Cardiac muscle cell (in vitro differentiated cells and primary cell): ENCODE measurements at regions not wholly inside any gene's neighbourhood (a gene's known extent, or its start where the extent isn't known, plus 50 kb on each side); places are given as distances from the start of the nearest gene placed in this dataset.

Source experiments
- DNase-seq, 2 donors: peaks; one replicate each; pipeline versions ENCODE4 v3.0.0 to v3.0.0-alpha.2; 2010 to 2017; ENCODE audit warnings: low read depth in 1 of 2, low spot score in 1 of 2
- H3K27ac ChIP-seq: fragments of 200-600 bp; sonication (generic); 2 replicates; pipeline ENCODE4 v1.5.1; 2016
- H3K27me3 ChIP-seq: fragments of 200-600 bp; sonication (generic); 2 replicates; pipeline ENCODE4 v1.6.0; 2016; ENCODE audit warnings: control low read depth
- H3K36me3 ChIP-seq: fragments of 200-600 bp; sonication (generic); 2 replicates; pipeline ENCODE4 v1.5.1; 2016; ENCODE audit warnings: control low read depth
- H3K4me1 ChIP-seq: fragments of 200-600 bp; sonication (generic); 2 replicates; pipeline ENCODE4 v1.8.1; 2017; ENCODE audit warnings: low read depth, mild to moderate bottlenecking, mixed run types
- H3K4me3 ChIP-seq: fragments of 200-600 bp; sonication (generic); 2 replicates; pipeline ENCODE4 v1.5.1; 2016; ENCODE audit warnings: mild to moderate bottlenecking
- H3K9me3 ChIP-seq: fragments of 200-600 bp; sonication (generic); 2 replicates; pipeline ENCODE4 v1.5.1; 2017; ENCODE audit warnings: low read depth, mild to moderate bottlenecking, control low read depth
- TF ChIP-seq, protein P1 (sequence below): IDR thresholded peaks from 2 replicates; pipeline ENCODE4 v1.5.1; 2012; ENCODE audit warnings: low read depth, mild to moderate bottlenecking, low read length

DNA sequence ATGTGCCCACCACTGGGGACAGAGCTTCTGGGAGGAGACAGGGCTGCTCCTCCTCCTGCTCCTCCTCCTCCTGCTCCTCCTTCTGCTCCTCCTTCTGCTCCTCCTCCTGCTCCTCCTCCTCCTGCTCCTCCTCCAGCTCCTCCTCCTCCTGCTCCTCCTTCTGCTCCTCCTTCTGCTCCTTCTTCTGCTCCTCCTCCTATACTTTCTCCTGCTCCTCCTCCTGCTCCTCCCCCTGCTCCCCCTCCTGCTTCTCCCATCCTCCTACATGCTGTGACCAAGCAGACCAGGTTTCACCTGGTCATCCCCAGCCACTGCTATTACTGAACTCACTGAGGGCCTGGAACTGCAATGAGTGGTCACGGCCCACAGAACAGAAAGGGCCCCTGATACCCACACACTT, 154.0 kb upstream of the PPP2R2D start:
- TF ChIP-seq, protein P1, sequence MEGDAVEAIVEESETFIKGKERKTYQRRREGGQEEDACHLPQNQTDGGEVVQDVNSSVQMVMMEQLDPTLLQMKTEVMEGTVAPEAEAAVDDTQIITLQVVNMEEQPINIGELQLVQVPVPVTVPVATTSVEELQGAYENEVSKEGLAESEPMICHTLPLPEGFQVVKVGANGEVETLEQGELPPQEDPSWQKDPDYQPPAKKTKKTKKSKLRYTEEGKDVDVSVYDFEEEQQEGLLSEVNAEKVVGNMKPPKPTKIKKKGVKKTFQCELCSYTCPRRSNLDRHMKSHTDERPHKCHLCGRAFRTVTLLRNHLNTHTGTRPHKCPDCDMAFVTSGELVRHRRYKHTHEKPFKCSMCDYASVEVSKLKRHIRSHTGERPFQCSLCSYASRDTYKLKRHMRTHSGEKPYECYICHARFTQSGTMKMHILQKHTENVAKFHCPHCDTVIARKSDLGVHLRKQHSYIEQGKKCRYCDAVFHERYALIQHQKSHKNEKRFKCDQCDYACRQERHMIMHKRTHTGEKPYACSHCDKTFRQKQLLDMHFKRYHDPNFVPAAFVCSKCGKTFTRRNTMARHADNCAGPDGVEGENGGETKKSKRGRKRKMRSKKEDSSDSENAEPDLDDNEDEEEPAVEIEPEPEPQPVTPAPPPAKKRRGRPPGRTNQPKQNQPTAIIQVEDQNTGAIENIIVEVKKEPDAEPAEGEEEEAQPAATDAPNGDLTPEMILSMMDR, result no peak
- Histone ChIP-seq H3K9me3 (no peaks in the 10 kb centered on the region), H3K4me1 (peaks cover 6% of the 10 kb centered on the region), H3K27ac (no peak overlapping the region), H3K4me3 (no peak overlapping the region), H3K36me3 (no peaks in the 10 kb centered on the region), H3K27me3 (no peaks in the 10 kb centered on the region)
- DNase-seq, result no peak

DNA sequence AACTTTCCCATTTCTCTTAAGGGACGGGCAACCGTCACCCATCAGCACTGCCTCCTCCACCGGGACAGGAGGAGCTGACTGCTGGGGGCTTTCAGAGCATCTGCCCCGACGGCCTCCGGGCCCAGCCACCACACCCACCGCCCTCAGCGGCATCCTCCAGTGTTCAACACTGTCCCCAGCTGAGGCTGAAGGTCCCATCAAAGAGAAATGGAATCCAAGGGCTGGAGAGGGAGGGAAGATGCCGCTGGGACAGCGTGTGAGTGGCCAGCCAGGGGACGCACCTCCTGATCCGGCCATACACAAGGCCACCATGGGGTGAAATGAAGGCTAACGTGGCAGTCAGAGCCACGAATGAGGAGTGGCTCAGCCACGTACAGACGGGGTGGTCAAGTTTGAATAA, 153.6 kb upstream of the PPP2R2D start:
- TF ChIP-seq, protein P1, result no peak
- no peak for DNase-seq
- H3K4me1 ChIP-seq, result peaks cover 7% of the 10 kb centered on the region
- no peak overlapping the region for H3K4me3 ChIP-seq
- no peaks in the 10 kb centered on the region for H3K36me3 ChIP-seq
- no peaks in the 10 kb centered on the region for H3K9me3 ChIP-seq
- H3K27ac ChIP-seq, result no peak overlapping the region
- no peaks in the 10 kb centered on the region for H3K27me3 ChIP-seq

DNA sequence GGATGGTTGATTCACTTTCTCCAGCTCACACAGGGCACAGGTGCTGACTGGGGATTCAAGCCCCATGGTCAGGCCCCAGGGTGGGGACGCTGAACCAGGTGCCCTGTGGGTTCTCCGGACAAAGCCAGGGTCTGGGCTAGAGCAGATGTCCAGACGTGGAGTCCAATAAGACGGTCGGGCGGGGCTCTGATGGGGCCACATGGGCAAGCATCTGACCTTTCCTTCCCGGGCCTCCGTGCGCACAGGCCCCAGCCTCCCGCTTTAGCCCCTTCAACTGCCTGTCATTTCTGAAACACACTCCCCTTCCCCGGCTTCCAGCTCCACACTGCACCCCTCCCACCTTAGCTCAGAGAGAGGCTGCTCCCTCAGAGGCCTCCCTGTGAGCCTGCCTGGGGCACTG, 153.0 kb upstream of the PPP2R2D start:
- Histone ChIP-seq H3K4me1 (peaks cover 7% of the 10 kb centered on the region), H3K27ac (no peak overlapping the region), H3K36me3 (no peaks in the 10 kb centered on the region), H3K27me3 (no peaks in the 10 kb centered on the region), H3K4me3 (no peak overlapping the region), H3K9me3 (no peaks in the 10 kb centered on the region)
- TF ChIP-seq, protein P1, result no peak
- no peak for DNase-seq

DNA sequence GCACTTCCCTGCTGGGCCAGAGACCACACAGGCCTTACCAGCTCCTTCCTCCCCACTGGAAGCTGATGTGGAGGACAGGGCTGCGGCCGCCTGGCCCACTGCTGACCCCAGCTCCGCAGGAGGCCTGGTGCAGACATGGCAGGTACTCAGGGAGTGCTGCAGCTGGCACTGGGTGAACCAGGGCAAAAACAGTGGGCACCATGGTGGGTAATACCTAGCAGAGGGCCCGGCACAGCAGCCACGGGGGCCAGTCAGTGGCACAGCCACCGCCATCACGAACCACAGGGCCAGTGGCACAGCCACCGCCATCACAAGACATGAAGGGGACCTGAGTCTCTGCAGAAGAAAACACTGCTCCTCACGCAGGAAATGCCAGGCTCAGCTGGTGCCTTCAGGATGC, 152.6 kb upstream of the PPP2R2D start:
- no peaks in the 10 kb centered on the region for H3K9me3 ChIP-seq
- H3K4me1 ChIP-seq, result peaks cover 7% of the 10 kb centered on the region
- no peaks in the 10 kb centered on the region for H3K27me3 ChIP-seq
- no peak overlapping the region for H3K4me3 ChIP-seq
- TF ChIP-seq, protein P1, result no peak
- H3K27ac ChIP-seq, result no peak overlapping the region
- no peak for DNase-seq
- no peaks in the 10 kb centered on the region for H3K36me3 ChIP-seq

DNA sequence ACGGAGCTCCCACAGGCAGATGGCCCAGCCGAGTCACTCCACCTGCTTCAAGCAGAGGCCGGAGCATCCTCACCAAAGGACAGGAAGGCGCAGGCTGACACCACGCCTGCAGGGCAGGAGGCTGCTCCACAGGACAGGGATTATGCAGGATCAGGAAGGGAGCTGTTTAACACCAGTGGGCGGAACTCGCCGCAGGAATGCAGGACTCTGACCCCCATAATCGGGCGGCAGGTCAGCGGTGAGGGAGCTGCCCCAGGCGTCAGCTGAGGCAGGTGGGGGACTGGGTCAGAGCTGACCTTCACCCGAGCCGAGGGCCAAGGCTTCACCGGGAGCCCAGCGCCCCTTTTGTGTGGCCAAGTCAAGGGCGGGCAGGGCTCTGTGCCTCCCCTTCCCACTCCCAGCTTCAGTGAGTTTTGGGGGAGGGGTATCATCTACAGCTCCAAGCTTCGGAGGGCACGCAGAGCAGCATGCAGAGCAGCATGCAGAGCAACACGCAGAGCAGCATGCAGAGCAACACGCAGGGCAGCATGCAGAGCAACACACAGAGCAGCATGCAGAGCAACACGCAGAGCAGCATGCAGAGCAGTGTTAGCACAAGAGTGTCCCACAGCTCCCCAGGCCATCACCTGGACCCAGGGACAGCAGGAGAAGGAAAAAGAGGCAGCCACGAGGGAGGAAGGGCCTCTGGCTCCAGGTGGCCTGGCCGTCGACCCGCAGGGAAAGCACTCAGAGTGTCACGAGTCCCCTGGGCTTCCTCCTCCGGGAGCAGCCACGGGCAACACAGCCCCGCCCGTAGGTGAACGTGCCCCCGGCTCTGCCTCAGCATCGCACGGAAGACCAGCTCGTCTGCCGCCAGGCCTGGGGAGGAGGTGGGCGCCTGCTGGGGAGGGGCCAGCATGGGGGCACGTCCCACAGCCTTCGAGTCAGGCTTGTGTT, 151.7 kb upstream of the PPP2R2D start:
- Histone ChIP-seq H3K9me3 (no peaks in the 10 kb centered on the region), H3K4me1 (peaks cover 7% of the 10 kb centered on the region), H3K4me3 (no peak overlapping the region), H3K27me3 (no peaks in the 10 kb centered on the region), H3K36me3 (no peaks in the 10 kb centered on the region), H3K27ac (no peak overlapping the region)
- TF ChIP-seq, protein P1, result no peak
- no peak for DNase-seq
